ENCODE measurements at regions not wholly inside any gene's neighbourhood (a gene's known extent, or its start where the extent isn't known, plus 50 kb on each side); places are given as distances from the start of the nearest gene placed in this dataset.

- no peak for TF ChIP-seq CTCF (IDR thresholded peaks at IDR 0.05)
- TF ChIP-seq POLR2A (IDR thresholded peaks at IDR 0.05), result no peak
These were observed 276.1 kb upstream of the PKDCC start for GRCh38 chr2:41771710-41772109.

Measured in thyroid gland (tissue), 4 donors.